GM11168 (cell line): ENCODE measurements at regions not wholly inside any gene's neighbourhood (a gene's known extent, or its start where the extent isn't known, plus 50 kb on each side); places are given as distances from the start of the nearest gene placed in this dataset.

Experiments used
- in situ Hi-C: fragments of 300-500 bp; cut with MboI; formaldehyde crosslinking; loops from one replicate; pipeline ENCODE4 v1.12.0; 2022; ENCODE audit warnings: low sequenced_read_pairs; ENCODE audit not compliant: unreplicated experiment

DNA sequence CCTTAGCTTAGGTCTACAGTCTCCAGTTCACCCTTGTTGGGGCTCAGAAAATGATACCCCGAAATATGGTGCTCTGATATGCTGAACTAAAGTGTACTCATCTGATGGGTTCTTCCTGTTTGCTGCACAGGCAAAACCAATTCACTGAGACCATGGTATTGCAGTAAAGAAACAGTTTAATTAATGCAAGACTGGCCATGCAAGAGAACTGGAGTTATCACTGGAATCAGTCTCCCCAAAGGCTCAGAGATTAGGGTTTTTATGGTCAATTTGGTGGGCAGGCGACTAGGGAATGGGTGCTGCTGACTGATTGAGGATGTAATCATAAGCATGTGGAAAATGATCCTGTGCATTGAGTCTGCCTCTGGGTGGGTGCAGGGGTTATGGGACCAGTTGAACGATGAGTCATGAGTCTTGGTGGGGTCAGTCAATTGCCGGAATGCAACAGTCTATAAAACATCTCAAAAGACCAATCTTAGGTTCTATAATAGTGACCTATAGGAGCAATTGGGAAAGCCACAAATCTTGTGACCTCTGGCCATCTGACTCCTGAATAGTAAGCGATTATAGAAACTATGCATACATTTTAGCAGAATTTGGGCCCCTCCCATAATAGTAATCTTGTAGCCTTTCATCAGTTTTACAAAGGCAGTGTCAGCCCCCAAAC is 113.0 kb upstream of the ANKRD55 start:
- in situ Hi-C loops: no loop called here

DNA sequence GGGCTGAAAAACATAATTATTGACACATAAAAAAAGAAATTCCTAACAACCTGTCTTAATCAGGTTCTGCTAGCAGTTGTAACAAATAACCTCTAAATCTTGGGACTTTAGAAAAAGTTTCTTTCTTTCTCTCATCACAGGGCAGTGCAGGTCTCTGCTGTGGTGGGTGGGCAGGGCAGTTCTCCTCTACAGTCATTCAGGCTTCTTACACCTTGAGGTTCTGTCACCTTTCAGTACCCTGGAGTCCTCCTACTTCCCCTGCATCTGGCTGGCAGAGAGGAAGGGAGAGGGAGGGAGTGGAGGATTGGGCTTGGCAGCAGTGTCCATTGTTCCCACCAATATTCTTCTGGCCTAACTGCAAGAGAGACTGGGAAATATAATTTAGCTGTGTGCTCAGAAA is 112.2 kb upstream of the ANKRD55 start:
- in situ Hi-C loops: no loop called here

DNA sequence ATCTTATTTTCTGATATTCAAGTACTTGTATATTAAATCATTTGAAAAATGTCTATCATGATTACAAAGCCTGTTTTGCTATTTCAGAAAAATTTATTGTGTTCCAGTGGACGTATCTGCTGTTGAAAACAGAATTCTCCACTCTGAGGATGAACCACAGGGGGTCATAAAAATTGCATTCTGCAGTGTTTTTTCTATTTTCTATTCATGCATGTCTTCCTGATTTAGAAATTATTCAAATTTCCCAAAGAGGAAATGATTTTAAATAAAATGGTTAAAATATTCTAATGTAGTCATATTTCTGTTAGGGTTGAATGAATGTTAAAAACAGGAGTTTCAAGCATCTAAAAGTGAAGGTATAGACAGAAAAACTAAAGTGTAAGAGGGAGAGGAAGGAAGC is 111.5 kb upstream of the ANKRD55 start:
- in situ Hi-C loops: no loop called here

DNA sequence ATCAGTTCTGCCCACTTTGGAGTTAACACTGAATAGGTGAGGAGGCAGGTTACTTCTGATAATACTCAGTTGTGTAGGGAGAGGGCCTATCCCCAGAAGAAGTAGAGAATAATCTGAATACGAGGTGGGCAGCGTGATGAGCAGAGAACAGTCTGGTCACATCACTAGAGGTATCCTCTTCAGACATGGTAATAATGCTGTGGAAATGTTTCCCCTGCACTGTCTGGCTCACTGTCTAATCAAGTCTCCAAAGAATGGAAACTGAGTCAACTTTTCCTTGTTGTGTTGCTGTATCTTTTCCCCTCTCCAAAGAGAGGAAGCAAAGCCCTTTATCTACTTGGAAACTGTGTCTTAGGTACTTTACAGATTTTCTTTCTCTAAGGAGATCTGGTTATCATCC is 110.9 kb upstream of the ANKRD55 start:
- in situ Hi-C loops: no loop called here

DNA sequence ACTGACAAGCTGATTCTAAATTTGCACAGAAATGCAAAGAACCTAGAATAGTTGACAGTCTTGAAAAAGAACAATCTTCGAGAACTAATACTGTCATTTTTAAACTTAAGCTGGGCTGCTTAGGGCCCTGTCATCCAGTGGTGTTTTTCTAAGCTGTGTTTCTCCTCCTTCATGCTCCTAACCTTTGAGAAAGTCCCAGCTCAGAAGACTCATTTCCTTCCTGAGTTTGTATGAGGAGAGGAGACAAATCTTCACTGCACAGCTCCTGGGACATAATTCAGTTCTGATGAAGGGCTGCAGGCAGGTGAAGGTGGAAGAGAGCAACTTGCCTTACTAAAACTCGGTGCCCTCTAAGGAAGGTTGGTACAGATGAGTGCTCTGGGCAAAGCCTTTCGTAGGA is 109.5 kb upstream of the ANKRD55 start:
- in situ Hi-C loops: no loop called here

DNA sequence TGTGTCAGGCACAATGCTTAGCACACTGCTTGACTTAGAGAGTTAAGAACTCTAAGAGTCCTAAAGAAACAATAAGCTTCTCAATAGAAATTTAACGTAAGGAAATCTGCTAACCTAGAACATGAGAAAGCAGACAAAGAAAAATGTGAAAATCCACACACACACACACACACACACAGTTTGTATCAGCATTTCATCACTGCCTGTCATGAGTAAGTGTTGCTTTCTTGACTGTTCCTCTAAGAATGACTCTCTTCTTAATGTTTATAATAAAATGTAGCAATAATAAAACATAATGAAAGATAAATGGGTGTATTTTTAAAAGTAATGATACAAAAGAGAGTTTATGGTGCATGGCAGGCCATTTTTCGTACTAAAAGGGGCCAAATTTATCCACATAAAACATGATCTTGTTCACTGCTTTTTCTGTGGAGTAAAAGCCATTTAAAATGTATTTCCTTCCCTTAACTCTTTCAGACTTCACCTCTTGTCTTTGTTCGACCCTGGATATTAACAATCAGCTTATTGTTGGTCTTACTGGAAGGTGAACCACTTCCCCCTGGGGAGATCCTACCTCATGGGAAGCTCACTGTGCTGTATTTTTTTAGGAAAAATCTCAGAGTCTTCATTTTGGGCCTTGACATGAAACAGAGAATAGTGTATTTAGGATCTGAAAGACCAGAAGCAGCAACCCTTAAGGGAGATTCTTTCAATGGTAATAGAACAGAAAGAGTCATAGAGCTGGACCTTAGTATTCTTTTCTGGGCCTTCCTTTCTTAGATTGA is 107.3 kb upstream of the ANKRD55 start:
- in situ Hi-C loops: no loop called here

DNA sequence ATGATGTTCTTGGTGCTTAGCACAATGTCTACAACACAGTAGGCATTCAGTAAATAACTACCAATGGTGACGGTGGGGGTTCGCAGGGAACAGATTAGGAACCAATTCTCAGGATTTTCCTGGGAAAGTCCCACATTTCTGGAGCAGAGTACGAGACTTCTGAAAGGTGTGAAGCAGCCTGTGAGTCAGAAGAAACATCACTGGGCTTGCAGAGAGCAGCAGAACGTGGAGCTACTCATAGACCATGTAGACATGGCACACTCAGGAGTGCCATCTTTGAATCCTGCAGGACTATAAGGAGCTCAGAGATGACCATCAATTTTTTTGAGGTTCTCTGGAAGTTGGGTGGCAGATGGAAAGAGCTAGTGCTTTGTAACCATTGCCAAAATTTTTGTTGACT is 106.6 kb upstream of the ANKRD55 start:
- in situ Hi-C loops: no loop called here

DNA sequence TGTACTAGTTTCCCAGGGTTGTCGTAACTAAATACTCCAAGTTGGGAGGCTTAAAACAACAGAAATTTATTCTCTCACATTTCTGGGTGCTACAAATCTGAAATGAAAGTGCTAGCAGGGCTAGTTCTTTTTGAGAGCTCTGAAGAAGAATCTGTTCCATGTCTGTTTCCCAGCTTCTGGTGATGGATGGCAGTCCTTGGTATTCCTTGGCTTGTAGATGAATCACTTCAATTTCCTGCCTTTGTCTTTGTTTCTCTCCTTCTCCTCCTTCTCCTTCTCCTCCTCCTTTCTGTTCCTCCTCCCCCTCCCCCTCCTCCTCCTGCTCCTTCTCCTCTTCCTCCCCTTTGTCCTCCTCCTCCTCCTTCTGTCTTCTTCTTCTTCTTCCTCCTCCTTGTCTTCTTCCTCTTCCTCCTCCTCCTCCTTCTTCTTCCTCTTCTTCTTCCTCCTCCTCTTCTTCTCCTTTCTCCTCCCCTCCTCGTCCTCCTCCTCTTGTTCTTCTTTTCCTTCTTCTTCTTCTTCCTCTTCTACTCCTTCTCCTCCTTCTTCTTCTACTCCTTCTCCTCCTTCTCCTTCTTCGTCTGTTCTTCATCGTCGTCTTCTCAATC is 104.7 kb upstream of the ANKRD55 start:
- in situ Hi-C loops: no loop called here

DNA sequence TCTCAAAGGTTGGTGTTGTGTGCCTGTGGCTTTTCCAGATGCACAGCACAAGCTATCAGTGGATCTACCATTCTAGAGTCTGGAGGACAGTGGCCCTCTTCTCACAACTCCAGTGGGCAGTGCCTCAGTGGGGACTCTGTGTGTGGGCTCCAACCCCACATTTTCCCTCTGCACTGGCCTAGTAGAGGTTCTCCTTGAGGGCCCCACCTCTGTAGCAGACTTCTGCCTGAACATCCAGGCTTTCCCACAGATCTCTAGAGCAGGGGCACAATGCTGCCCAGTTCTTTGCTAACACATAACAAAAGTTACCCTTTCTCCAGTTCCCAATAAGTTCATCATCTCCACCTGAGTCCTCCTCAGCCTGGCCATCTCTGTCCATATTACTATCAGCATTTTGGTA is 102.1 kb upstream of the ANKRD55 start:
- in situ Hi-C loops: no loop called here

DNA sequence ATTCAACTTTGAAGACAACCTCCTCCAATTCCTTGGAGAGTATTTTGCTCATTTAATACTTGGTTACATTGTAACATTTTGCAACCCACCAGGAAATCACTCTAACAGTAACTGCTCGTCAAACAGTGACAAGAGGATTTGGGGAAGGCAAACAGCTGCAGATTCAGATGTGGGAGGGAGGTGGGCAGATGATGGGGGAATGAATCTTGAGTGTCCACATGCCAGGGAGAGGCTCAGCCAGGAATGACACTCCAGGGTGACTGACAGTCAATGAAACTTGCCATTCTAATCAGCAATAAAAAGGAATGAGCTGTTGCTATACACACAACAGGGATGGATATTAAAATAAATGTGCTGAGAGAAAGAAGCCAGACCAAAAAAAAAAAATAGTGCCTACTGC is 97.7 kb upstream of the ANKRD55 start:
- in situ Hi-C loops: no loop called here

DNA sequence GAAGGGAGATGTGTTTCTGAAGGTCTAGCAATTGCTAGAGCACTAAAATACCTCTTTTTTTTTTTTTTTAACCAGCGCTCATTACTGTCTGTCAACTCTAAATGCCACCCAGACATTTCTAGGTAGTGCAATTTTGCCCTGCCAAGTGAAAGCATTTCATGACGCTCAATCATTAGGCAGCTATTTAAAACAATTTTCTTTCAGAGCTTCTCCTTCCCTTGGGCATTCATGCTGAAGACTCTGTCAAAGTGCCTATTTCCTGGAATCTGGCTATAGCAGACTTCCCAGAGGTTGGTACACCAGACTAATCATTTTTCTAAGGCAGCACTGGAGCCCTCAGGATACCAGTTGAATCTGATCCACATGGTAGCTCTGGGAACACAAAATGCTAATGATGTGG is 97.0 kb upstream of the ANKRD55 start:
- in situ Hi-C loops: no loop called here

DNA sequence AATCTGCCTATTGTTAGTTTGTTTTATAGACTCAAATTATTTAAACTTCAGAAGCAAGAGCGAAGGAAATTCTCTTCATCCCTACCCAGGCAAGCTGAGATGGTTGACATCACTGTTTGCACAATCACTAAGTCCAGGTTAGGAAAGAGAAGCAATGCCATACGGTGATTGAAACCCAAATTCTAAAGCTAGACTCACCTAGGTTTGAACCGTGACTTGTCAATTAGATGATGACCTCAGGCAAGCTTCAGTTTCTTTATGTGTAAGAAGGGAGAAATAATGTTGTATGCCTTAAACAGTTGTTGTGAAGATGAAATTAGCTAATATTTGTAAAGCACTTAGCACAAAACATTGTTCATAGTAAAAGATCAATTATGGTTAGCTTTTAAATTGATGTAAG is 96.5 kb upstream of the ANKRD55 start:
- in situ Hi-C loops: no loop called here

DNA sequence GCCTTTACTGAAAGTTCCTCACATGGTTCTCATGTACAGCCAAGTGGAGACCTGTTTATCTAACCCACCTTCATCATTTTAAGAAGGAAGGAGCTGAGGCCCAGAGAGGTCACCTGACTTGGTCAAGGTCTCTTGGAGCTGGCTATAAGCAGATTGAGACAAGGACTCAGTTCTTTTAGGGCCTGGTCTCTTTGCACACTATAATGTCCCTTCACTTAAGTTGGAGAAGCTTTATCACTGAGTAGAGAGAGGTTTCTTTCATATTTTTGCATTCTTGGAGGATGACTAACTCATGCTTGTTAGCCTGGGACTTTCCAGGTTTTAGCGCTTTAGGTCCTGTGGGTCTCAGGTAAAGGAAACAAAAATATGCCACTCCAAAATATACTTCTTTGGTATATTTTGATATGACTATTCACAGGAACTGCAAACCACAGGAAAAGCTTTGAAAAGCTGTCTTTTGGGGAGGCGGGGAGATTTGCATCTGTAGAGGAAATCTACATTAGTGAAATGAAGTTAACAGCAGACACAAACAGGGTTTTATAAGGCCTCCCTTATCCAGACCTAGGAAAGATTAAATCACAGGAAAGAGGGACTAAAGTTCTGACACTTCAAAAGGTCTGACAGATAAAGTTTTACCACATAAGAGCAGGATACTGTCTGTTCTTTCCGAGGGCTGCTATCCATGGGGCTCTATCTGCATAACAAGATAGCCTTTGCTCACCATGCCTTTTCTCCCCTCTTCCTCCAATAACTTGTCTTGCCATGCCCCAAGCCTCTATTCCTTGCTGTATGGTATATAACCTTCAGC is 95.8 kb upstream of the ANKRD55 start:
- in situ Hi-C loops: no loop called here

DNA sequence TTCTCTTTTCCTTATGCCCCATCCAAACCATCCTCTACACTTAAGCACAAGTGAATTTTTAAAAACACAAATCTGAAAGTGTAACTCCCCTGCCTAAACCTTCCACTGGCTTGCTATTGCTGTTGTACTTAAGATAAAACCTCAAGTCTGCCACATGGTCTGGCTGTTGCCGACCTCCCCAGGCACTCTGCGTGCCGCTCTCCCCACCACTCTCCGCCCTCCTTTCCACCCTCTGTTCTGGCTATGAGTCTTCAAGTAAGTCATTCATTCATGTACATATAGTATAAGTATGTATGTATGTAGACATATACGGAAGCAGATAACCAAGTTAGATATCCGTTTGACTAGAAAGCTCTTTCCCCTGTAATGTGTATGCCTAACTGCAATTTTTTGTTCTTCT is 94.7 kb upstream of the ANKRD55 start:
- in situ Hi-C loops: no loop called here

DNA sequence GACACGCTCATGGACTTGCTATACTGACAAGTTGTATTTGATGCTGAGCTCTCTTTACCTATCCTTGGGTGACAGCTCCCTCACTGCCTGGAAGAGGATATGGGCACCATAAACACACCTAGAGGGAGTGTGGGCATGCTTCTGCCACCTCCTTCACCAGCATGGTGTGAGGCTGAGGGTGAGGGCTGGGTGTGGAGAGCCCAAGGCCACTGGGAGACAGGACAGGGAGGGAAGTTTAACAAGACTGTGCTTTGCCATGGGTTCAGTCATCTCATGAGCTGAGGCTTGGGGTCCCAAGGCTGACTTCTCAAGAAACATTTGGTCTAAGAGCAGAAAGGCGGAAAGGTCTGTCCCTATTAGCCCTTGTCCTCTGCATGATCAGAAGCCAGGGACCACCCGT is 93.6 kb upstream of the ANKRD55 start:
- in situ Hi-C loops: no loop called here

DNA sequence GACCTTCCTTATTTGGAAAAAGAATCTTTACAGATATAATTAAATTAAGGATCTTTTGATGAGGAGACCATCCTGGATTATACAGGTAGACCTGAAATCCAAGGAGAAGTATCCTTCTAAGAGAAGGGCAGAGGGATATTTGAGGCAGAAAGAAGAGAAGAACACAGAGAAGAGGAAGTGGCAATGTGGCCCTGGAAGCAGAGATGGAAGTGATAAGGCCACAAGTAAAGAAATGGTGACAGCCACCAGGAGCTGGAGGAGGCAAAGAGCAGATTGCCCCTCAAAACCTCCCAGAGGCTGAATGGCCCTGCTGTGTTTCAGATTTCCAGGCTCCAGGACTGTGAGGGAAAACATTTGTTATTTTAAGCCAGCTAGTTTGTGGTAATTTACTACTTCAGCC is 93.0 kb upstream of the ANKRD55 start:
- in situ Hi-C loops: no loop called here

DNA sequence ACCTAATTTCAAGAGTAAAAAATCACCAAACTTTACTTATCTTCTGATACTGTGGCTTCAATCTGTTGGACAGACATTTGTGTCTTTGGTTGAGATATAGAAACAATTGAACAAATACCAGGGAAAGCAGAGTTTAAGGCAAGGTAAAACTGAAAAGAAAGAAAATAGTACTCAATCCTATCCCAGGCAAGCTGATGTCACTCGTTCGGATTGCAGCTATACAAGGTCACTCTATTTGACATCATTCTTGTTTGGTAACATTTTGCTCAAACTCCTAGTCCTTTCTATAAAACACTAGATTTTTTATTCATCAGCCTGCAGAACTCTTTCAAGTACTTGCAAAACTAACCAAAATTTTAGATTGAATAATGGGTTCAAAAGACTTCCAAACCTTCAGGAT is 91.9 kb upstream of the ANKRD55 start:
- in situ Hi-C loops: no loop called here

DNA sequence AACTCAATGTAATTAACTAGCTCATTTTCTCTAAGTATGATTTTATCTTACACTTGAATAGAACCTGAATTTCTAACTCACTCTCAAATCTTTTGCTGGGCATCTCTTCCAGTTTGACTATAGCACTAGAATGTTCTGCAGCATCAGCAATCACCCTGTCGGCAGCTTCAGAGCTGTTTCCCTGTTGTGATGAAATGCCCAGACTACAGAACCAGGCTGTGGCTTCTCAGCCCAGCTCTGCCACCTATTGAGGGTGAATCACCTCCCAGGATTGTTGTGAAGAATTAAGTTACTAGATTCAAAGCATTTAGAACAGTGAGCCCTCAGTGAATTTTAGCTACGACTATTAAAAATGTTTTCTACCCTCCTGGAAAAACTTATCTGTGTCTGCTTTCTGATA is 90.4 kb upstream of the ANKRD55 start:
- in situ Hi-C loops: no loop called here

DNA sequence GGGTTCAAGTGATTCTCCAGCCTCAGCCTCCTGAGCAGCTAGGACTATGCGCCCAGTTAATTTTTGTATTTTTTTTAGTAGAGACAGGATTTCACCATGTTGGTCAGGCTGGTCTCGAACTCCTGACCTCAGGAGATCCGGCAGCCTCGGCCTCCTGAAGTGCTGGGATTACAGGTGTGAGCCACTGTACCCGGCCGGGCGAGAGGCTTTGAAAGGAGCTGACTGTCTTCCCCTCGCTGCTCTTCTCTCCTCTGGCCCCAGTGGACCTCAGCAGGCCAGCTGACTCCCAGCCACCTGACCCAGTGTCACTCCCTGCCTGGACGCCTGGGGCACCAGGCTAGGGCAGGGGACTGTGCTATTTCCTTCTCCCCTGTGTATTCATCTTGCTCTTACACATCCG is 89.5 kb upstream of the ANKRD55 start:
- in situ Hi-C loops: no loop called here

DNA sequence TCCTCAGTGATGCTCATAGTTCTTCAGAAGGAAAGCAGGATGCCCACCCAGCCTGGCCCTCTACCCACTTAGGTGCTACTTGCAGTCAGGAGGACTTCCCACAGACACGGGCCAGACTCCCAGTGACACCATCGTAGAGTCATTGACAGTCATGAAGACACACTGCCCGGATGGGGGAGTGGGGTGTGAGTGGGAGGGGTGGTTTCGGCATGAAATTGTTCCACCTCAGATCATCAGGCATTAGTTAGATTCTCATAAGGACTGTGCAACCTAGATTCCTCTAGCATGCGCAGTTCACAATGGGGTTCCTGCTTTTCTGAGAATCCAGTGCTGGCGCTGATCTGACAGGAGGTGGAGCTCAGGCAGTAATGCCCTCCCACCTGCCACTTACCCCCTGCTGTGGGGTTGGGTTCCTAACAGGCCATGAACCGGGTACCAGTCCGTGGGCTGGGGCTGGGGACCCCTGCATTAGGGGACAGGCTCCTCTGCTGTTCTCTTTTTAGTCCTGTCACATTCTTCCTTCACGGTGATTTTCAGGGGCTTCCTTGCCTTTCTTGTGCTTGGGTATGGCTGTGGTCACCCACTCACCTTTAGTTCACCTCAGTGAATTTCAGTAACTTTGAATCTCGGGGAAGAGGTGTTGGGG is 88.2 kb upstream of the ANKRD55 start:
- in situ Hi-C loops: no loop called here
